B cell (primary cell): ENCODE measurements at regions not wholly inside any gene's neighbourhood (a gene's known extent, or its start where the extent isn't known, plus 50 kb on each side); places are given as distances from the start of the nearest gene placed in this dataset.

ENCODE experiments used
- ATAC-seq: fragments of 200-7000 bp; cut with Tn5 transposase; one replicate; pipeline ENCODE4 v1.10.0; 2021; ENCODE audit warnings: low read depth, mild to moderate bottlenecking, moderate number of reproducible peaks, moderate library complexity
- CTCF ChIA-PET: fragments of 350-600 bp; sonication (Branson Sonifier 250); formaldehyde crosslinking; loops from one replicate; lab custom pipeline; 2021; ENCODE audit warnings: antibody characterized with exemption, inconsistent platforms; lab: Charles Lee
- POLR2A ChIA-PET: fragments of 350-600 bp; sonication (Branson Sonifier 250); formaldehyde crosslinking; loops from one replicate; lab custom pipeline; 2021; ENCODE audit warnings: antibody characterized with exemption; lab: Charles Lee
- DNase-seq: peaks from one replicate; pipeline ENCODE4 v3.0.0; 2013
- H2AFZ ChIP-seq: 2 replicates; pipeline ENCODE4 v1.6.1; 2012; ENCODE audit warnings: mild to moderate bottlenecking, low read depth, low read length; ENCODE audit not compliant: insufficient read depth, poor library complexity, severe bottlenecking
- H3K27ac ChIP-seq, 2 donors: 1 replicate in 1 of 2; 2 replicates in 1 of 2; pipeline ENCODE4 v1.5.1; 2012 to 2013; ENCODE audit warnings: low read length in 2 of 2, mild to moderate bottlenecking in 2 of 2, moderate library complexity in 1 of 2
- H3K27me3 ChIP-seq, 4 experiments: fragments of 200-600 bp in 1 of 4; sonication (generic) in 1 of 4; replicated peaks in 1 of 4; 1 replicate in 2 of 4; 2 replicates in 2 of 4; pipeline versions ENCODE4 v1.6.1 to v1.7.0; 2013 to 2016; ENCODE audit warnings: low read length in 3 of 4, mild to moderate bottlenecking in 2 of 4, mixed read lengths in 1 of 4, moderate library complexity in 1 of 4; ENCODE audit not compliant: insufficient read depth in 4 of 4, control insufficient read depth in 3 of 4; ENCODE audit errors: control extremely low read depth in 1 of 4
- H3K36me3 ChIP-seq, 2 experiments: replicated peaks in 1 of 2; 1 replicate in 1 of 2; 2 replicates in 1 of 2; pipeline versions ENCODE4 v1.6.1 to v1.7.1; 2013; ENCODE audit warnings: low read length in 1 of 2; ENCODE audit not compliant: insufficient read depth in 2 of 2, control insufficient read depth in 1 of 2; ENCODE audit errors: control extremely low read depth in 1 of 2, extremely low read depth in 1 of 2
- H3K4me1 ChIP-seq, 2 donors: fragments of 200-600 bp in 1 of 2; sonication (generic) in 1 of 2; 1 replicate in 1 of 2; 2 replicates in 1 of 2; pipeline versions ENCODE4 v1.5.1 to v1.6.1; 2013 to 2017; ENCODE audit warnings: low read length in 2 of 2; ENCODE audit not compliant: control insufficient read depth in 2 of 2, insufficient read depth in 2 of 2
- H3K4me2 ChIP-seq: replicated peaks from 2 replicates; pipeline ENCODE3; 2012; ENCODE audit warnings: mild to moderate bottlenecking, low read depth, low read length; ENCODE audit not compliant: poor library complexity, severe bottlenecking
- H3K4me3 ChIP-seq, 5 experiments: fragments of 200-600 bp in 1 of 5; sonication (generic) in 1 of 5; 1 replicate in 3 of 5; 2 replicates in 2 of 5; pipeline versions ENCODE4 v1.5.1 to v1.7.0; 2011 to 2016; ENCODE audit warnings: low read length in 4 of 5, mild to moderate bottlenecking in 4 of 5, low read depth in 2 of 5, control low read depth in 1 of 5, moderate library complexity in 1 of 5; ENCODE audit not compliant: insufficient read depth in 1 of 5; ENCODE audit errors: control extremely low read depth in 1 of 5, extremely low read depth in 1 of 5
- H3K79me2 ChIP-seq: fragments of 200-600 bp; sonication (generic); one replicate; pipeline ENCODE4 v1.6.0; 2016; ENCODE audit warnings: low read length; ENCODE audit not compliant: control insufficient read depth, insufficient read depth
- H3K9ac ChIP-seq: fragments of 200-600 bp; sonication (generic); 2 replicates; pipeline ENCODE4 v1.6.1; 2017; ENCODE audit warnings: mild to moderate bottlenecking, low read length, moderate library complexity
- H3K9me3 ChIP-seq, 3 donors: one replicate each; pipeline versions ENCODE4 v1.6.1 to v1.7.1; 2013; ENCODE audit warnings: low read length in 2 of 3; ENCODE audit not compliant: control insufficient read depth in 2 of 3, insufficient read depth in 1 of 3; ENCODE audit errors: control extremely low read depth in 1 of 3
- H4K20me1 ChIP-seq: 2 replicates; pipeline ENCODE4 v1.6.0; 2012; ENCODE audit warnings: mild to moderate bottlenecking, low read length; ENCODE audit not compliant: insufficient read depth, control insufficient read depth, poor library complexity, severe bottlenecking
- H3K27ac Mint-ChIP-seq: one replicate; pipeline ENCODE4 v1.8.0; 2021; ENCODE audit warnings: mixed read lengths
- H3K27me3 Mint-ChIP-seq: one replicate; pipeline ENCODE4 v1.8.0; 2021; ENCODE audit warnings: mixed read lengths
- H3K4me1 Mint-ChIP-seq: one replicate; pipeline ENCODE4 v1.8.0; 2021; ENCODE audit warnings: mixed read lengths
- H3K4me3 Mint-ChIP-seq: one replicate; pipeline ENCODE4 v1.8.0; 2021; ENCODE audit warnings: mixed read lengths
- H3K9me3 Mint-ChIP-seq: one replicate; pipeline ENCODE4 v1.8.0; 2022; ENCODE audit warnings: mixed read lengths; ENCODE audit not compliant: insufficient read depth
- CTCF ChIP-seq: fragments of 200-600 bp; IDR thresholded peaks from one replicate; pipeline ENCODE4 v1.8.0; 2022; ENCODE audit warnings: antibody characterized with exemption, mild to moderate bottlenecking
- EZH2 ChIP-seq: IDR thresholded peaks from 2 replicates; pipeline ENCODE4 v1.6.1; 2012; ENCODE audit warnings: borderline replicate concordance, low read depth, mild to moderate bottlenecking, moderate library complexity, low read length; ENCODE audit not compliant: insufficient read depth, poor library complexity, severe bottlenecking
- WGBS: methylation state at CpG from one replicate; pipeline ENCODE4 v1.1.5; 2013; ENCODE audit warnings: missing lambda C conversion rate; ENCODE audit not compliant: insufficient coverage; 5-methylcytosine and 5-hydroxymethylcytosine counted together
- intact Hi-C: fragments of 100-400 bp; cut with micrococcal nuclease; formaldehyde crosslinking; loops from one replicate; pipeline ENCODE4 v1.10.0; 2022

GRCh38 chr4:141499261-141499853, 137.0 kb upstream of the IL15 start:
- no peaks in the 10 kb centered on the region for H3K36me3 ChIP-seq
- no peaks in the 10 kb centered on the region for H3K4me1 ChIP-seq
- intact Hi-C loops, result no loop called here
- Mint-ChIP-seq H3K4me1 (no peaks in the 10 kb centered on the region), H3K4me3 (no peak overlapping the region), H3K9me3 (no peaks in the 10 kb centered on the region), H3K27me3 (no peaks in the 10 kb centered on the region), H3K27ac (no peak overlapping the region)
- no peak for TF ChIP-seq EZH2
- TF ChIP-seq CTCF, result no peak
- POLR2A ChIA-PET, result no interaction called here
- DNase-seq, result no peak
- ATAC-seq, result no peak
- CTCF ChIA-PET, result interaction anchor here (0.6 kb wide), 1 partner anchor 424 kb away, joined by 3 read pairs; no protein-coding TSS in a partner anchor
- no peak overlapping the region for H2AFZ ChIP-seq
- no peak overlapping the region for H3K9ac ChIP-seq
- no peaks in the 10 kb centered on the region for H3K9me3 ChIP-seq
- H3K4me3 ChIP-seq, result no peak overlapping the region
- no peaks in the 10 kb centered on the region for H3K27me3 ChIP-seq
- no CpG with 5 or more reads among the region's 3 CpGs for WGBS
- H3K79me2 ChIP-seq, result no peaks in the 10 kb centered on the region
- no peak overlapping the region for H3K27ac ChIP-seq
- no peak overlapping the region for H3K4me2 ChIP-seq
- no peaks in the 10 kb centered on the region for H4K20me1 ChIP-seq

GRCh38 chr4:141501395-141501794, 135.0 kb upstream of the IL15 start:
- Histone ChIP-seq H3K36me3 (no peaks in the 10 kb centered on the region), H4K20me1 (no peaks in the 10 kb centered on the region), H3K9ac (no peak overlapping the region), H3K79me2 (no peaks in the 10 kb centered on the region), H3K27me3 (no peaks in the 10 kb centered on the region), H3K9me3 (no peaks in the 10 kb centered on the region), H3K4me2 (no peak overlapping the region), H3K27ac (no peak overlapping the region), H2AFZ (no peak overlapping the region), H3K4me1 (no peaks in the 10 kb centered on the region), H3K4me3 (no peak overlapping the region)
- DNase-seq, result no peak
- ChIA-PET CTCF (interaction anchor here (0.7 kb wide), 1 partner anchor 307 kb away, joined by 3 read pairs; no protein-coding TSS in a partner anchor), POLR2A (no interaction called here)
- no peak for TF ChIP-seq EZH2
- TF ChIP-seq CTCF, result no peak
- no peaks in the 10 kb centered on the region for H3K4me1 Mint-ChIP-seq
- H3K9me3 Mint-ChIP-seq, result no peaks in the 10 kb centered on the region
- intact Hi-C loops, result no loop called here
- no peaks in the 10 kb centered on the region for H3K27me3 Mint-ChIP-seq
- no peak overlapping the region for H3K27ac Mint-ChIP-seq
- WGBS, result no CpG with 5 or more reads among the region's 1 CpG
- no peak for ATAC-seq
- no peak overlapping the region for H3K4me3 Mint-ChIP-seq
